IPS DF 6.9 (cell line): ENCODE measurements at regions not wholly inside any gene's neighbourhood (a gene's known extent, or its start where the extent isn't known, plus 50 kb on each side); places are given as distances from the start of the nearest gene placed in this dataset.

Source experiments
- DNase-seq: peaks from one replicate; pipeline ENCODE4 v3.0.0-alpha.2; 2013; ENCODE audit warnings: low read depth, low spot score
- H3K27ac ChIP-seq: one replicate; pipeline ENCODE4 v1.5.1; 2013; ENCODE audit warnings: low read length, control low read depth
- H3K27me3 ChIP-seq: 2 replicates; pipeline ENCODE4 v1.6.1; 2013; ENCODE audit warnings: mild to moderate bottlenecking, low read length; ENCODE audit not compliant: control insufficient read depth, insufficient read depth
- H3K36me3 ChIP-seq: 2 replicates; pipeline ENCODE4 v1.6.1; 2013; ENCODE audit warnings: low read length; ENCODE audit not compliant: control insufficient read depth, insufficient read depth
- H3K4me1 ChIP-seq: 2 replicates; pipeline ENCODE4 v1.6.1; 2013; ENCODE audit warnings: low read length; ENCODE audit not compliant: control insufficient read depth, insufficient read depth
- H3K4me3 ChIP-seq: 2 replicates; pipeline ENCODE4 v1.5.1; 2013; ENCODE audit warnings: mild to moderate bottlenecking, low read length
- H3K9me3 ChIP-seq: 2 replicates; pipeline ENCODE4 v1.6.1; 2013; ENCODE audit warnings: low read length, inconsistent platforms; ENCODE audit not compliant: control insufficient read depth, insufficient read depth
- WGBS: extraction: QIAGEN DNeasy Blood & Tissue Kit; methylation state at CpG from one replicate; pipeline ENCODE4 v1.1.7; 2013; ENCODE audit warnings: mixed read lengths, missing lambda C conversion rate; ENCODE audit not compliant: insufficient read length, insufficient coverage; 5-methylcytosine and 5-hydroxymethylcytosine counted together

- WGBS: no CpG with 5 or more reads among the region's 9 CpGs
- Histone ChIP-seq H3K27ac (no peak overlapping the region), H3K4me1 (peaks cover 3% of the 10 kb centered on the region), H3K4me3 (no peak overlapping the region), H3K27me3 (no peaks in the 10 kb centered on the region), H3K9me3 (no peaks in the 10 kb centered on the region), H3K36me3 (no peaks in the 10 kb centered on the region)
- no peak for DNase-seq
Measured at GRCh38 chr4:123555233-123555806, 158.7 kb downstream of the SPRY1 start.

GRCh38 chr4:123555807-123556273 lies 159.2 kb downstream of the SPRY1 start:
- no peaks in the 10 kb centered on the region for H3K9me3 ChIP-seq
- H3K27ac ChIP-seq: no peak overlapping the region
- H3K4me3 ChIP-seq: no peak overlapping the region
- peaks cover 3% of the 10 kb centered on the region for H3K4me1 ChIP-seq
- no peak for DNase-seq
- no CpG with 5 or more reads among the region's 6 CpGs for WGBS
- no peaks in the 10 kb centered on the region for H3K36me3 ChIP-seq
- no peaks in the 10 kb centered on the region for H3K27me3 ChIP-seq

- Histone ChIP-seq H3K27ac (no peak overlapping the region), H3K27me3 (no peaks in the 10 kb centered on the region), H3K4me3 (no peak overlapping the region), H3K36me3 (no peaks in the 10 kb centered on the region), H3K4me1 (peaks cover 3% of the 10 kb centered on the region), H3K9me3 (no peaks in the 10 kb centered on the region)
- no CpG with 5 or more reads among the region's 4 CpGs for WGBS
- DNase-seq: no peak
Measured at GRCh38 chr4:123556526-123556925, 159.9 kb downstream of the SPRY1 start.

- no peak for DNase-seq
- H3K9me3 ChIP-seq: no peaks in the 10 kb centered on the region
- no peak overlapping the region for H3K4me3 ChIP-seq
- H3K27me3 ChIP-seq: no peaks in the 10 kb centered on the region
- no peaks in the 10 kb centered on the region for H3K36me3 ChIP-seq
- no CpG with 5 or more reads among the region's 4 CpGs for WGBS
- H3K27ac ChIP-seq: no peak overlapping the region
- peaks cover 3% of the 10 kb centered on the region for H3K4me1 ChIP-seq
Measured at GRCh38 chr4:123557857-123558536, 161.4 kb downstream of the SPRY1 start.

- Histone ChIP-seq H3K27me3 (no peaks in the 10 kb centered on the region), H3K36me3 (no peaks in the 10 kb centered on the region), H3K27ac (no peak overlapping the region), H3K4me1 (peaks cover 3% of the 10 kb centered on the region), H3K9me3 (no peaks in the 10 kb centered on the region), H3K4me3 (no peak overlapping the region)
- DNase-seq: no peak
- no CpG with 5 or more reads among the region's 1 CpG for WGBS
Measured at GRCh38 chr4:123558865-123559264, 162.3 kb downstream of the SPRY1 start.

- peaks cover 3% of the 10 kb centered on the region for H3K4me1 ChIP-seq
- DNase-seq: no peak
- no CpG with 5 or more reads among the region's 7 CpGs for WGBS
- H3K4me3 ChIP-seq: no peak overlapping the region
- no peaks in the 10 kb centered on the region for H3K9me3 ChIP-seq
- no peaks in the 10 kb centered on the region for H3K27me3 ChIP-seq
- H3K36me3 ChIP-seq: no peaks in the 10 kb centered on the region
- H3K27ac ChIP-seq: no peak overlapping the region
Measured at GRCh38 chr4:123559955-123560871, 163.6 kb downstream of the SPRY1 start.

- Histone ChIP-seq H3K27ac (no peak overlapping the region), H3K27me3 (no peaks in the 10 kb centered on the region), H3K9me3 (no peaks in the 10 kb centered on the region), H3K36me3 (no peaks in the 10 kb centered on the region), H3K4me1 (no peaks in the 10 kb centered on the region; the same call in 1 of the 2 replicates), H3K4me3 (no peak overlapping the region)
- no CpG with 5 or more reads among the region's 1 CpG for WGBS
- no peak for DNase-seq
Measured at GRCh38 chr4:123561525-123561924, 164.9 kb downstream of the SPRY1 start.

GRCh38 chr4:123562994-123563750 lies 166.6 kb downstream of the SPRY1 start:
- Histone ChIP-seq H3K27ac (no peak overlapping the region), H3K4me3 (no peak overlapping the region), H3K27me3 (no peaks in the 10 kb centered on the region), H3K9me3 (no peaks in the 10 kb centered on the region), H3K4me1 (no peaks in the 10 kb centered on the region; the same call in 1 of the 2 replicates), H3K36me3 (no peaks in the 10 kb centered on the region)
- WGBS: 100% methylated on average over 1 of the region's 4 CpGs
- DNase-seq: no peak

GRCh38 chr4:123564758-123565346 lies 168.3 kb downstream of the SPRY1 start:
- H3K4me1 ChIP-seq: no peaks in the 10 kb centered on the region; the same call in 1 of the 2 replicates
- WGBS: no CpG with 5 or more reads among the region's 6 CpGs
- no peak overlapping the region for H3K4me3 ChIP-seq
- H3K27ac ChIP-seq: no peak overlapping the region
- H3K27me3 ChIP-seq: no peaks in the 10 kb centered on the region
- H3K36me3 ChIP-seq: no peaks in the 10 kb centered on the region
- H3K9me3 ChIP-seq: no peaks in the 10 kb centered on the region
- DNase-seq: peak; percentile 79
